Uterus (tissue), 2 donors: ENCODE measurements at regions not wholly inside any gene's neighbourhood (a gene's known extent, or its start where the extent isn't known, plus 50 kb on each side); places are given as distances from the start of the nearest gene placed in this dataset.

Experiments
- CTCF ChIP-seq, 4 experiments: fragments of 200-600 bp in 2 of 4; fragments of 450-650 bp in 2 of 4; sonication (generic) in 2 of 4; IDR thresholded peaks; one replicate each; pipeline ENCODE4 v1.5.1; 2016 to 2019; ENCODE audit warnings: antibody characterized with exemption in 4 of 4, mild to moderate bottlenecking in 2 of 4, moderate library complexity in 1 of 4
- POLR2A ChIP-seq, 2 donors: fragments of 450-650 bp; IDR thresholded peaks; one replicate each; pipeline ENCODE4 v1.6.1; 2016; ENCODE audit warnings: antibody characterized with exemption in 2 of 2, mild to moderate bottlenecking in 1 of 2, moderate library complexity in 1 of 2

- no peak for TF ChIP-seq CTCF (IDR thresholded peaks at IDR 0.05)
- TF ChIP-seq POLR2A (IDR thresholded peaks at IDR 0.05): no peak
Observed at GRCh38 chr5:118558871-118559270, 429.5 kb downstream of the DTWD2 start.
